Vagina (tissue), 2 donors: ENCODE measurements at regions not wholly inside any gene's neighbourhood (a gene's known extent, or its start where the extent isn't known, plus 50 kb on each side); places are given as distances from the start of the nearest gene placed in this dataset.

ENCODE experiments used
- DNase-seq, 2 donors: peaks; one replicate each; pipeline ENCODE4 v3.0.0-alpha.2; 2017; ENCODE audit errors: extremely low spot score in 2 of 2
- H3K27ac ChIP-seq: fragments of 200-600 bp; sonication (generic); one replicate; pipeline ENCODE4 v1.5.1; 2019
- H3K27me3 ChIP-seq: fragments of 200-600 bp; sonication (generic); one replicate; pipeline ENCODE4 v1.5.1; 2019
- H3K36me3 ChIP-seq, 2 donors: fragments of 200-600 bp; sonication (generic); one replicate each; pipeline ENCODE4 v1.5.1; 2017 to 2019
- H3K4me1 ChIP-seq: fragments of 200-600 bp; sonication (generic); one replicate; pipeline ENCODE4 v1.5.1; 2019
- H3K4me3 ChIP-seq, 2 donors: fragments of 200-600 bp; sonication (generic); 1 replicate in 1 of 2; 2 replicates in 1 of 2; pipeline ENCODE4 v1.5.1; 2016 to 2019
- H3K9me3 ChIP-seq: fragments of 200-600 bp; sonication (generic); one replicate; pipeline ENCODE4 v1.5.1; 2019
- CTCF ChIP-seq, 3 experiments: fragments of 450-650 bp in 2 of 3; fragments of 200-600 bp in 1 of 3; sonication (generic) in 1 of 3; IDR thresholded peaks; one replicate each; pipeline ENCODE4 v1.5.1; 2017 to 2019; ENCODE audit warnings: antibody characterized with exemption in 3 of 3, mild to moderate bottlenecking in 2 of 3, moderate library complexity in 2 of 3
- POLR2A ChIP-seq, 2 donors: fragments of 450-650 bp; IDR thresholded peaks; one replicate each; pipeline ENCODE4 v1.6.1; 2017; ENCODE audit warnings: antibody characterized with exemption in 2 of 2, mild to moderate bottlenecking in 2 of 2, moderate library complexity in 2 of 2
- POLR2AphosphoS5 ChIP-seq, 2 donors: sonication (generic); formaldehyde crosslinking; IDR thresholded peaks; one replicate each; pipeline ENCODE4 v1.9.0; 2017; ENCODE audit warnings: antibody characterized with exemption in 2 of 2, mild to moderate bottlenecking in 2 of 2, low read depth in 1 of 2; ENCODE audit not compliant: insufficient read depth in 1 of 2
- intact Hi-C: fragments of 100-400 bp; cut with DNase I; formaldehyde crosslinking; loops from one replicate; pipeline ENCODE4 v1.15.1; 2023

DNA sequence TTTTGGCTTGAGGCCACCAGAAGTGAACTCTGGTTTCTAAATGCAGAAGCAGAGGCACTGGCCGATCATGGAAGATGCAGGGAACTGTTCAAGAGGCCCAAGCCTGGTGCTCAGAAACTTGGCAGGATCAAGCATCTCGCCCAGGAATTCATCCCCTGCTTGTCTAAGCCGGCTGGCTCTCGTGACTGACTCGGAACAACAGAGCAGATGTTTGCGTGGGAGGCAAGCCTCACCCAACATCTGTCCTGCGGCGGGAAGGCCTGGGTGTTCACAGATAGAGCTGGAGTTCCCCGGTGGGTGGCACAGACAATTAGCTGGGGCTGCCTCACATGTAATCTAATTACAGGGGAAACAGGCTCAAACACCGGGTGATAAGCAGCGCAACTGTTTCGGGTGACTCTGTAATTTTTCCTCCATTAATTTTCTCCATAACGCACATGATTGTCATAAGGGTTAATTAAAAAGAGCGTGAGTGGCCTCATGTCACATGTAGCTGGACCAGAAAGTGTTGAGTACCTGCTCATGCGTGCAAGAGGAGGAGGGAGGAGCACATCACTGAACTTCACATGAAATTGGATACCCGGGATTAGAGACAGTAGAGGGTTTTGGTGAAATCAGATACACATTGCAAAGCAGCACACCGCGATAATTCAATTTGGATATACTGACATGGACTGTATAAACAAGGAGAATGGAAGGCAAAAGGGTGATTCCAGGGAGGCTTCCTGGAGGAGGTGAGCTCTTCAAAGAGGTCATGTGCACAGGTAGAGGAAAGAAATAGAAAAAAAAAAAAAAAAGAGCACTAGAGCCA, 180.0 kb downstream of the ETS2 start:
- peaks cover 66% of the 10 kb centered on the region for H3K4me1 ChIP-seq
- no peaks in the 10 kb centered on the region for H3K27me3 ChIP-seq
- intact Hi-C loops: loop anchor here (10.0 kb wide), 1 partner anchor 61 kb away; no protein-coding TSS in a partner anchor
- no peak overlapping the region for H3K4me3 ChIP-seq
- TF ChIP-seq POLR2AphosphoS5 (IDR thresholded peaks at IDR 0.05; ENCODE audit: insufficient read depth in 1 of 2, low read depth in 1 of 2) (peak; percentile 56 to 71), POLR2A (IDR thresholded peaks at IDR 0.05) (no peak), CTCF (IDR thresholded peaks at IDR 0.05) (no peak)
- DNase-seq: peak in 1 of 2 donors; percentile 94
- no peaks in the 10 kb centered on the region for H3K36me3 ChIP-seq
- H3K9me3 ChIP-seq: no peaks in the 10 kb centered on the region
- H3K27ac ChIP-seq: peak overlapping the region; percentile 58

DNA sequence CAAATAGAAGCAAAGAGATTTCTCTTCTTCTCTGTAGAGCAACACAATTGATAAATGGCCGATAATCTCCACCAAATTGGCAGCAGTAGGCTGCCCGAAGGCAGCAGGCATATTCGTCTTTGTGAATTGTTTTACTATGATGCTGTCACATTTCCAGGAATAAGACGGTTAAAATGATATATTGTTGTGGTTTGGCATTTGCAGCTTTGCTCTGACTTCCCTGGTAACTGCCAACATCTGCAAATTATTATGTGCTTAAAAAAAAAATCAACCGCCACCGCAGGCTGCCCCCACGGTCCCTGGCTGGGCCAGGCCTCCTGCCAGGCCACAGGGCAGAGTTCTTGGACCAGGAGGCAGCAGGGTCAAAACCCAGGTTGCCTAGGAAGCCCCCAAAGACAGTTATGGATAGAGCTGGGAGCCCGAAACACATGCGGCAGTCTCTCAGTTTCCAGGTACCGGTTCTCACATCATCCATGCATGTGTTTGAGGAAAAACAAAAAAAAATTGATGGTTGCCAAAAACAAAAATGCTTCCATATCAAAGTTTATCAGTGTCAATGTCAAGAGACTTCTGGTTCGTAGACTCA, 179.3 kb downstream of the ETS2 start:
- peaks cover 59% of the 10 kb centered on the region for H3K4me1 ChIP-seq
- no peaks in the 10 kb centered on the region for H3K9me3 ChIP-seq
- H3K36me3 ChIP-seq: no peaks in the 10 kb centered on the region
- intact Hi-C loops: loop anchor here (10.0 kb wide), 1 partner anchor 60 kb away; no protein-coding TSS in a partner anchor
- no peak for DNase-seq
- no peaks in the 10 kb centered on the region for H3K27me3 ChIP-seq
- H3K4me3 ChIP-seq: no peak overlapping the region
- peak overlapping the region; percentile 58 for H3K27ac ChIP-seq
- TF ChIP-seq POLR2AphosphoS5 (IDR thresholded peaks at IDR 0.05; ENCODE audit: insufficient read depth in 1 of 2, low read depth in 1 of 2) (peak in 1 of 2 donors; percentile 65), POLR2A (IDR thresholded peaks at IDR 0.05) (no peak), CTCF (IDR thresholded peaks at IDR 0.05) (no peak)

DNA sequence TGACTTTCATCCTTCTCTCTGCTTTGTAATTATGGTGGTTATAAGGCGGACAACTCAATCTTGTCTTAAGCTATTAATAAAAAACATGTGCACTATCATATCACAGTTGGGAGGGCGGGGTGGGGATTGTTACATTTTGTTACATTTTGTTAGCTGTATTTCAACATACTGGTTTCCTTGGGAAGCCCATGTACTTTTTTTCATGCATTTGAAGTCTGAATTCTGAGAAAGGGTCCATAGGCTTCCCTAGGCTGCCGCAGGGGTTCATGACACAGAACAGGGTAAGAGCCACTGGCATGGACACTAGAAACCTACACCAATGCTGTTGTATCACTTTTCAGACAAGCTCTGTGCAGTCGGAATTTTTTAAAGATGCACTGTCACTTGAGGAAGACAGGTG, 178.8 kb downstream of the ETS2 start:
- Histone ChIP-seq H3K27me3 (no peaks in the 10 kb centered on the region), H3K9me3 (no peaks in the 10 kb centered on the region), H3K4me1 (peaks cover 54% of the 10 kb centered on the region), H3K4me3 (no peak overlapping the region), H3K36me3 (no peaks in the 10 kb centered on the region), H3K27ac (peak overlapping the region; percentile 58)
- TF ChIP-seq POLR2A (IDR thresholded peaks at IDR 0.05) (no peak), CTCF (IDR thresholded peaks at IDR 0.05) (no peak), POLR2AphosphoS5 (IDR thresholded peaks at IDR 0.05; ENCODE audit: insufficient read depth in 1 of 2, low read depth in 1 of 2) (no peak)
- DNase-seq: no peak
- intact Hi-C loops: loop anchor here (10.0 kb wide), 1 partner anchor 60 kb away; no protein-coding TSS in a partner anchor

DNA sequence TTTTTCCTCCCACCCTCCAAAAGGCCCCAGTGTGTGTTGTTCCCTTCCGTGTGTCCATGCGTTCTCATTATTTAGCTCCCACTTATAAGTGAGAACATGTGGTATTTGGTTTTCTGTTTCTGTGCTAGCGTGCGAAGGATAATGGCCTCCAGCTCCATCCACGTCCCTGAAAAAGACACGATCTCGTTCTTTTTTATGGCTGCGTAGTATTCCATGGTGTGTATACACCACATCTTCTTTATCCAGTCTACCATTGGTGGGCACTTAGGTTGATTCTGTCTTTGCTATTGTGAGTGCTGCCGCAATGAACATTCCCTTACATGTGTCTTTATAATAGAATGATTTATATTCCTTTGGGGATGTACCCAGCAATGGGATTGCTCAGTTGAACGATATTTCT, 177.8 kb downstream of the ETS2 start:
- Histone ChIP-seq H3K4me3 (no peak overlapping the region), H3K4me1 (peaks cover 43% of the 10 kb centered on the region), H3K27me3 (no peaks in the 10 kb centered on the region), H3K27ac (no peak overlapping the region), H3K9me3 (no peaks in the 10 kb centered on the region), H3K36me3 (no peaks in the 10 kb centered on the region)
- TF ChIP-seq POLR2A (IDR thresholded peaks at IDR 0.05) (no peak), POLR2AphosphoS5 (IDR thresholded peaks at IDR 0.05; ENCODE audit: insufficient read depth in 1 of 2, low read depth in 1 of 2) (no peak), CTCF (IDR thresholded peaks at IDR 0.05) (no peak)
- intact Hi-C loops: loop anchor here (10.0 kb wide), 1 partner anchor 59 kb away; no protein-coding TSS in a partner anchor
- no peak for DNase-seq
